HG02870 (cell line): ENCODE measurements at regions not wholly inside any gene's neighbourhood (a gene's known extent, or its start where the extent isn't known, plus 50 kb on each side); places are given as distances from the start of the nearest gene placed in this dataset.

Experiments
- ATAC-seq: cut with Tn5 transposase; IDR thresholded peaks from one replicate; pipeline ENCODE4 v1.9.1; 2021; ENCODE audit warnings: mild to moderate bottlenecking, moderate library complexity; ENCODE audit not compliant: unreplicated experiment

DNA sequence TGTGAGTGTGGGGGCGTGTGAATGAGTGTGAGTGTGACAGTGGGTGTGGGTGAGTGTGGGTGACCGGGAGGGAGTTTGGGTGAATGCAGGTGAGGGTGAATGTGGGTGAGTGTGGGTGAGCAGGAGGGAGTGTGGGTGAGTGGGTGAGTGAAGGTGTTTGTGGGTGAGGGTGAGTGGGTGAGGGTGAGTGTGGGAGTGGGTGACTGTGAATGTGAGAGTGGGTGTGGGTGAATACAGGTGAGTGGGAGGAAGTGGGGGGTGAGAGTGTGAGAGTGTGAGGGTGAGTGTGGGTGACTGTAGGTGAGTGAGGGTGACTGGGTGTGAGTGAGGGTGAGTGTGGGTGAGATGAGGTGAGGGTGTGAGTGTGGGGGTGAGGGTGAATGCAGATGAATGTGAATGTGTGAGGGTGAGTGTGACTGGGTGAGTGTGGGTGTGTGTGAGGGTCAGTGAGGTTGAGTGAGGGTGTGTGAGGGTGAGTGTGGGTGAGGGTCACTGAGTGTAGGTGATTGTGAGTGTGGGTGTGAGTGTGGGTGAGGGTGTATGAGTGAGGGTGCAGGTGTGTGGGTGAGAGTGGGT lies 1677.3 kb upstream of the TENM3 start:
- ATAC-seq = no peak

DNA sequence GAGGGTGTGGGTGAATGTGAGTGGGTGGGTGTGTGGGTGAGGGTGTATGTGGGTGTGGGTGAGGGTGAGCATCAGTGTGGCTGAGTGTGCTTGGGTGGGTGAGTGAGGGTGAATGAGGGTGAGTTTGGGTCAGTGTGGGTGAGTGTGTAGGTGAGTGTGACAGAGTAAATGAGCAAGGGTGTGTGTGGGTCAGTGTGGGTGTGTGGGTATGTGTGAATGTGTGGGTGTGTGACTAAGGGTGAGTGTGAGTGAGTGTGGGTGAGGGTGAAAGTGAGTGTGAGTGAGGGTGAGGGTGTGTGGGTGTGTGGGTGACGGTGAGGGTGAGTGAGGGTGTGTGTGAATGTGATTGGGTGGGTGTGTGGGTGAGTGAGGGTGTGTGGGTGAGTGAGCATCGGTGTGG lies 1676.7 kb upstream of the TENM3 start:
- ATAC-seq = no peak

DNA sequence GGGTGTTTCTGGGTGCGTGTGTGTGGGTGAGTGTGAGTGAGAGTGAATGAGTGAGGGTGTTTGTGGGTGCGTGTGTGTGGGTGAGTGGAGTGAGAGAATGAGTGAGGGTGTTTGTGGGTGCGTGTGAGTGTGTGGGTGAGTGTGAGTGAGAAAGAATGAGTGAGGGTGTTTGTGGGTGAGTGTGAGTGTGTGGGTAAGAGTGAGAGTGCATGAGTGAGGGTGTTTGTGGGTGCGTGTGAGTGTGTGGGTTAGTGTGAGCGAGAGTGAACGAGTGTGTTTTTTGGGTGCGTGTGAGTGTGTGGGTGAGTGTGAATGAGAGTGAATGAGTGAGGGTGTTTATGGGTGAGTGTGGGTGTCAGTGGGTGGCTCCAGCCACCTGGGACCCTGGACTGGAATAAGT lies 1676.1 kb upstream of the TENM3 start:
- ATAC-seq = no peak

DNA sequence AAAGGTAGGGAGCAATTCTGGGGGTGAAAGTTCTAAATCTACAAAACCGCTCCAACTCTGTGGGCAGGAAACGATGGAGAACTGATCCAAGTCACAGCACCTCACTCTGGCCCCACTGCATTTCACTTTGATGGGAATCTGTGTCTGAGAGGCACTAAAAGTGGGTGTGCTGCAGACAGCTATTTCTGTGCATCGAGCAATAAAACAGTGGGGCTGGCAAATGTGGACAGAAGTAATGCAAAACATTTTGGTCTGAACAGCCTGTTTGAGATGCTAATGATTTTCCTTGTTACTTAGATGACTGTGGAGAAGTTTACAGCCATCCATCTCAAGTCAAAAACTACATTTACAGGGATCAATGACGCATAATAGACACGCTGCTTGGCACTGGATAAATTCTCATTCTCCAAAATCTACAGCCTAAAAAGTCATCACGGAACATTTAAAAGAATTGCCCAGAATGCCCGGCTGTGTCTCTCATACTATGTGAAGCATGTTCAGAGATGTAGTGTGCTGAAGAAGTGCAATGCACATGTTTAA lies 1671.6 kb upstream of the TENM3 start:
- no peak for ATAC-seq

DNA sequence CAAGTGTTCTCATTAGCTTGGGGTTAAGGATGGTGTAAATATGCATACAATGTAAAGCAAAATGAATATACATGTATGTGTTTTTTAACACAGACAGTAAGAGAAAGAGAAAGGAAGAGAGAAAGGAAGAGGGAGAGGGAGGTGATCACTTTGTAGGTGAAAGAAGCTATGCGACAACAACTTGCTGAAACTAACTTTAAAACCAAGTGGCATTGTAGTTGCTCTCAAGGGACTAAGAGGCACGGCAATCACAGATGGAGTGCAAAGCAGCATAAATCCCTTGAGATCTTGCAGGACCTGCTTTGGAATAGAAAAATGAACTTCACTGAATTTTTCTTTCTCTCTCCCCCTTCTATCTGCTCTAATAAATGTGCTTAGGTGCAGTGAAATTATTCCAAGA lies 1665.0 kb upstream of the TENM3 start:
- ATAC-seq = no peak

DNA sequence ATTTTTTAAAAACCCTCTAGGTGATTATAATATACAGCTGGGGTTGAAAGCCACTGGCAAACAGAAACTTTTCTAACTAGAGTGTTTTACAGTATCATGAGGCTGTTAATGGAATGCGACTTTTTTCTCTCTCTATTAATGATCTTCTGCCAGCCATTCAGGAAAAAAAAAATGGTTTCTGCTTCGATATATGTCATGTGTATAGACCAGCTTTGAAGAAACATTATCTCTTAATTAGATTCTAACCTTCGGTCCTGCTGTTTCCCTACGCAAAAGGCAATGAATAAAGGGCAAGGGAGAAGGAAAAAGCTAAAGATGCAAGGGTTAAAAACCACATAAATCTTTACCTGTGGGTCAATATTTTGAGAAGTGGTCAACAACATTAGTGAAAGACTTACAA lies 1662.1 kb upstream of the TENM3 start:
- no peak for ATAC-seq

DNA sequence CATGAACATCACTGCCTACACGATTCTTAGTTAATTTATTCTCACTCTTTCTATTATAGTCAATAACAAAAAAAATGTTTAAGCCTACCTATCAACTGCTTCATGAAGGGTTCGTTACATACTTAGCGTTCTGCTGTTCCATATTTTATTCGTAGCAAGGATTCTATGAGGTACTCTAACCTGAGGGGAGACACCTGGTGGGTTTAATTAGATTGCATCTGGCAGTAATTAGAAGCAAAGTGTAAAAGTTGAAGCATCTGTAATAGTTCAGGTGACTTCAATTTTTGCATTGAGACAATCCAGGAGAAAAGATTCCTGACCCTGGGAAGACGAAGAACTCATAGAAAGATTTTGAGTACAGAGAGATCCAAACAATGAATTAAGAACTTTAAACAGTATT lies 1655.8 kb upstream of the TENM3 start:
- no peak for ATAC-seq

DNA sequence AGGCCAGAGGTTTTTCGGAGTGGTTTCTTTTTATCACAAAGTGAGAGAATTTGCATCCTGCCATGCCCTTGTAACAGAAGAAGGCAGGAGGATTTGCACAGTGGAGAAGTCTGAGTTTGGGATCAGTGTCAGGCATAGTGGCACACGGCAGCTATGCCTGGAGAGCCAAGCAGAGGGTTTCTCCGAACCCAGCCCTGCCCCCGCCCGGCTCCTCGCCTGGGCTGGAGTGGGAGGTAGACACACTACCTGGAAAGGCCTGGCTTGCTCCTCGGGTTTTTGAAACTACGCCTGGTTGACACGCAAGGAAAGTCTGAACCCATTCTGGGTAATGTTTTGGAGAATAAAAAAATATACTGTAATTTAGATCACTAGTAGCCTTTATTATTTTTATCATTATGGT lies 1653.6 kb upstream of the TENM3 start:
- no peak for ATAC-seq

DNA sequence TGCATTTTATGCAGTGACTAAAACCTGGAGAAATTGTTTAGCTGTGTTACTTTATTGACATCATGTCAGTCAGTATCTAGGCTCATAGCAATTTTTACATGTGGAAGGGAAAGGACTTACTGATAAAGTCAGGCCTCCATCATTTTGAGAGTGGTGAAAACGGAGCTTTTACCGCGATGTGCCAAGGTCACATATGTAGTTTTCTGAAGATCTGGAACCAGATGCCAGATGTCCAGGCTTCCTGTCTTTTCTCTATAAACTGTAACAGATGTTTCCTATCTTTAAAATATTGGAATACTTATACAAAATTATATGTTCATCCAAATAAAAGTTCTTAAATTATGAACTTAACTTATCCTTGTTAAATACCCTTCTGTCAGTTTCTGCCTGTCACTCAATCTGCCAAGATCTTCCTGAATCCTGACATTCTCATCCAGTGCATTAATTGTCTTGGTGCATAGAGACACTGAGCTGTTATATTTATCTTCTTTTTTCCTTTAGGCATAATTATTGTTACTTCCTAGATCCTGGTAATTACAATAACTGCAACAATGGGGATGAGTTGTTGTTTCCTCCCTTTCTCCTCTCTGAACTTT lies 1646.2 kb upstream of the TENM3 start:
- ATAC-seq = no peak

DNA sequence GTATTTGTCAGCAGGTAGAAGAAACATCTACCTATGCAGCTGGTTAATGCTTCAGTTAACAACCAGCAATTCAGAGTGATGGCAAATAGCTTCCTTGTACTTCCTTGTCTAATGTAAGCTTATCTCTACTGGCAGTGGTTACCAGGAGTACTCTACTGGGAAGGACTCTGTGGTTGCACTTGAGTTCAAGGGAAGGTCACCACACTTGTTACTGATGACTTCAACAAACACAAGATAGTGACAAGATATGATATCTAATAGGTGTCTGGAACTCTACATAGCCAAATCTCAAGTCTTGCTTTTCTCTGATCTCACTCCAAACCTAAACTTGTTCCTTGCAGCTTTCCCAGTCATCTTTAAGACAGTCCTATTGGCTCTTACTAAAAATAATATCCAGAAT lies 1644.9 kb upstream of the TENM3 start:
- no peak for ATAC-seq

DNA sequence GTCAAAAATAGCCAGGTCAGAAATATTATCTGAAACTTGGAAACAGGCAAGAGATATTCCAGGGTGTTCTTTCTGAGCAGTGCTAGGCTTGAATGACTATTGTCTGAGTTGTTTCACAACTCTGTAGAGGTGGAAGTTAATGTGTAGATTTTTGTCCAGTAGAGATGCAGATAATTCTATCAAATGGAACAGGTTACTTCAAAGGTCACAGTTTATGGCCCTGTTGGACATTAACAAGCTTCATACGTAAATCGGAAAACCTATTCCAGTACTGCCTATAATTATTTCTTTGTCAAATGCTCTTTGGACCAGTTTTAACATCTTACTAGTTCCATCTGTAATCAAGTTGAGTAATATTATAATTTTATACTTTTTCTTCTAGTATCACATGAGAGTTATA lies 1639.4 kb upstream of the TENM3 start:
- ATAC-seq = no peak

DNA sequence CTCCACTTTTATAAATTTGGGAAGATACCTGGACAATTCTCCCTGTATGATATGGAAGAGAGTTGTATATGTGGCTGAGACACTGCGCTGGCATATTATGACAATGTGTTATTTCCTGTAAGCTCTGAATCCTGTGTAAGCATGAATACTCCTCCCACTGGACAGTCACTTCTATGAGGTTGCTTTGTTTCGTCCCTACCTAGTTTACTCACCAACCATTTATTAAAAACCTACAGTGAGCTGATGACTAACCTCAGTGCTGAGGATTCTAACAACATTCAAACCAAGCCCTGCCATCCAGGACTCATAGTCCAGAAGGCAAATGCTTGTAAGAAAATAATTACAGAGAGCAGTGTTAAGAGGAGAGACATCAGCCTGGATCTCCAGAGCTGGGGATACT lies 1632.9 kb upstream of the TENM3 start:
- ATAC-seq = no peak

DNA sequence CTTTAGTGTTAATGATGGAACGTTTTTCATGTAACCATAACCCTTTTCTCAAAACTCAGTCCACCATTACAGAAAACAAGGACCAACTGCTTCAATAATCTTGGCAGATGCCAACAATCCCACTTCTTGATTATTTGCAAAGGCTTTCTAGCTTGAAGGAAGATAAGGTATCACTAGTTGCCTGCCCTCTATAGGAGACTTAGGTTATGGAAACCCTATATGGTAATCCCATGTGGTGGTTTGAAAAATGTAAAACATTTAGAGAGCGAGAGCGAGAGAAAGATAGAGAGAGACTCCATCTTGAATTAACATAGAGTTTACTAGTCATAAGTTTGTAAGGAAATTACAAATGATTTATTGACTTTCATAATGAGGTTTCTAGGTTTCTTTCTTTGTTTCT lies 1627.5 kb upstream of the TENM3 start:
- ATAC-seq = no peak

DNA sequence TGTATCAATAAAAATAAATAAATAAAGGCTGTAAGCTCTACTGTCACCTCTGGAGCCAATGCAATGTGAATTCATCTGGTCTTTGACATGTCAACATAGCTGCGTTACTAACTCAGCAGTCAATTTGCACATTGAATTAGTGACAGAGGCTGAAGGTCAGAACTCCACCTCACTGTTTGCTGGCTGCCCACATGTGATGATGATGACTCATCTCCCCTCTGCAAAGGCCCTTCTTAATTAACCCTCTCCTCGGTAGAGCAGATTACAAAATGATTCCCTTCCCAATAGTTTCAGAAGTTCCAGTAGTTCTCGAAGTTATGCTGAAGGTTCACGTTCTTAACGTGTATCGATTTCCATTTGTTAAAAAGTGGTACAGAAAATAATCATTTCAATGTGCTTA lies 1626.0 kb upstream of the TENM3 start:
- no peak for ATAC-seq

DNA sequence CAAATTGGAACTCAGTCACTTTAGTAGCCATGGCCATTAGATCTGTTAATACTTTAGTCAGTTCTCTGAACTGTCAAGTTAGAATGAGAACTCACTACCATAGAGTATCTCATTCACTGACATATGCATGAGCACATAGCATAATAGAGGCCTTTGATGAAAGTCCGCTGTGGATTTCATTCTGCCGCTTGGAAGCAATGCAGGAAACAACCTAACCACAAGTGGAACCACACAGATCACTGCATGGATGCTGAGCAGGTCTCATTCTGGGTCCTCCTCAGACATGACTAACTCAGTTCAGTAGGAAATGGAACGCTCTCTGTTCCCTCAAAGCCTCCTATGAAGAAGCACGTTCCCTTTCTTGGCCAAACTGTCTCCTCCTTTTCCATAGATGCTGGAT lies 1624.8 kb upstream of the TENM3 start:
- ATAC-seq = no peak

DNA sequence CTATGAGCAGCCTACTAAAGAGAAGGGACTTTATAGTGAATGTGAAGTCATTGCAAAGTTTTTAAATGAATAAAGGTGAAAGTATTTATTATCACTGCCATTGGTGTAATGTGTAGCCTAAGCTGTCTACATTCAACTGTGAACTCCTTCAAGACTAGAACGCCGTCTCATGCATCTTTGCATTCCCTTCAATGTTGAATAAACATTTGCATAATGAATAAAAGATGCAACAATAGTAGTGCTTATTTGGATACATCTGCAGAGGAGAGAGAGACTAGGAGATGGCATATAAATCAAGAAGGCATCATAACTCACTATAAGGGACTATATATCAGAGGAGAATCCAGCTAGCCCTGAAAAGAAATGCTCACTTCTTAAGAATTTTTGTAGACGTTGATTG lies 1623.8 kb upstream of the TENM3 start:
- ATAC-seq = no peak

DNA sequence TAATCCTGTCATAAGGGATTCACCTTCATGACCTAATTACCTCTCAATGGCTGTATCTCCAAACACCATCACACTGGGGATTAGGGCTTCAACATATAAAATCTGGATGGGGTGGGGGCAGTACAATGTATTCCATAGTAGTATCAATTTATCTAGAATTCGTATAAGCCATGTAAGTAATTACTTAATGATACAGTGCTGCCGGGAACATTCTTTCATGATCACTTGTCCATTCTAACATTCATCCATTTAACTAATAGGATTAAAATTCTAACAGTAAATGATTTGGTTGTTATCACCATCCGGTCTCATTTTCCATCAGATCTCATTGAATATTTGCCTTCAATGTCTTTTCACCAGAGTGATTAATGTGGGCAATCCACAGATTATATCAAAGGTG lies 1620.9 kb upstream of the TENM3 start:
- ATAC-seq = no peak

DNA sequence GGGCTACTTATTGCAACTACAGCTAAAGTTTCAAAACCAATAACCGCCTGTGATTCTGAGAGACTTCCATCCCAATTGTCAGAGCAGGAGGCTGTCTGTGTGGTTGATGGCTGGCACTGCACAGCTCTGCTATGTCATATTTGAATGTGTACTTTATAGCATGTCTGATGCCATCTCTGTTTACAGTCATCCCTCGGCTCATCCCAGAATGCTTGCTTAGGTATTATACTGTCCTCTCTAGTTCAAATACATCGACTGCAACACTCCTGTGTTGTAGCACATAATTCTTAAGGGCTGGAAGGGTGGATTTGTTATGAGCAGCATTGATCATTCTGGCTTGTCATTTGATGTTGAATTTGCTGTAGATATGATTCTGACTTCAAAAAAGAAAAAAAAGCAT lies 1617.5 kb upstream of the TENM3 start:
- no peak for ATAC-seq

DNA sequence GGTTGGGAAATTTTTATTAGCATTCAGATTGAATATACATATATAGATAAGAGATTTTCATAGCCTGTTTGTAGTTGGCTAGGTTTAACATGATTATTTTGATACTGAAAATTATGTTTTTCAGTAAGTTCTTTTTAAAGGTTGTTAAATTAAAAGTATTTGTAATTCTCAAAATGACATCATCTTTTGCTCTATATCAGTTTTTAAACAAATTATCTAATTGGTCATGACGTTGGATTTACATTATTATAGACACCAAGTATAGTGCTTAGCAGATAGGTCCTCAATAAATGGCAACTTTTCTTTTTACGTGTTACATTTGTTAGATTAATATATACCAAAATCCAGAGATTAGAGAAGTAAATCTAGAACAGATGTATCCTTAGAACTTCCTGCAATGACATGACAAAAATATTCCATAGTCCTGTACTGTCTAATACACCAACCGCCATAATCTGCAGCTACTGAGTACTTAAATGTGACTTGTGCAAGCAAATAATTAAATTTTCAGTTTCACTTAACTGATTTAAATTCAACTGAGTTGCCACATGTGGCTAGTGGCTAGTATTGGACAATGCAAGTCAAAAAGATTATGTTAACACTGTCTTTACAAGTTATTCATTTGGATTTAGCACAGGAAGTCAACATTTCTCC lies 1613.1 kb upstream of the TENM3 start:
- ATAC-seq = no peak

DNA sequence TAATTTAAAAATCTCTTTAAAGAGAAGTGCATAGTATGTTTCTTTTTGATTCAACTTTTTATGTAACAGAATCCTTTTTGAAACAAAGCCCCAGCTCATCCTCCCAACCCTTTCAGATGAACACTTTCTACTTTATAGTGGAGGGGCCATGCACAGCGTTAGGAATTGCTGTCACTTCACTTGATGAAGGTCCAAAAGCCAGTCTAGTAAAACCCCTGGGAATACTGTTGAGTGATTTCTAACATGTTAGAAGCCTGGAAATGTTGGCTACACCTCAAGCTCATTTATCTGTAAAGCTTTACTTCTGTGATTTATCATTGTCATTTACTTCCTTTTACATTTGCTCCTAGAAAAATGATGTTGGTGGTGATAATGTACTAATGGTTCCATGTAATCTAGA lies 1608.9 kb upstream of the TENM3 start:
- no peak for ATAC-seq

DNA sequence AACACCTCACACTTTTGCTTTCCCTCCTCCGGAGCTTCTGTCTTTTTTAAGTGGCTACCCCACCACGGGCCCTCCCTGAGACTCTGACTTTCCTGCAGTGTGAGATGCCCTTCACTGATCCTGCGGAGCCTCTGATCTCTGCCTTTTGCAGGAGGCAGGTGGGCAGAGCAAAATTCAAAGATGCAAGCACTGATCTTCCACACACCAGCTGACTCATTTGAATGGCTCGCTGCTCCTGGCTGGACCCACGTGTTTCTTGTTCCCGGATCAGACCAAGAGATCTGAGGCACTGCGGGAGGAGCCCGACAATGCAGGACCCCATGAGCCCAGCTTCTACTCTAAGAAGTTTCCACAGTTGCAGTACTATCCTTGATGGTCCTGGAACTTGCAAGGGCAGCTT lies 1607.9 kb upstream of the TENM3 start:
- ATAC-seq = no peak

DNA sequence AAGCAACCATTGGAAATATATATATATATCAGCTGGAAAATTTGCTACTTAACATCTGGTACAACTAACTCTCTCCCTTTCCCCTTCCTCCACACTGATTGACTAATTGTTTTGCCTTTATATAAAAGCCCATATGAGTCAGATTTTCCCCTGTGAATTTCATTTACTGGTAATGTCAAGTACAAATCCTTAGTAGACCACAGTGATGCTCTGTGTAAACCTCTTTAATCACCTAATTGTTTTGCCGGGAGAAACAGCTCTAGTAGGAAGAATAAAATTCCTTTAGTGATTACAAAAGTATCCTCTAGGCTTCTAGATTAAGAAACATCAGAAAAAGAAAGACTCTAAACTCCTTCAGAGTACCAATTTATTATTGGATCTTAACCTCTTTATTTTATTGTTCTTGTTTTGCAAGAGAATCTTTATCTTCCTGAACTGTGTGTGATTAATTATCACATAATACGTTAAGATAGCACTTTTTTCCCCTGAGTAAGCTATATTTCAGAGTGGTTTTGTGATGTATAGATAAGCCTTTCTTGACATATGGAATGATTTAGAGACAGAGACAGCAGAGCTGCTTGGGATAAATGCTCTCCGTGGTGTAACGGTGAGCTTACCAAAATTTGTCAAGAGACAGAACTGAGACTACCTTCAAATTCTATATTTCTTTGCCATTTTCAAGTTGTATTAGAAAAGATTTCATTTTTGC lies 1606.4 kb upstream of the TENM3 start:
- no peak for ATAC-seq
